Eye (tissue), 1 donor: ENCODE measurements at regions not wholly inside any gene's neighbourhood (a gene's known extent, or its start where the extent isn't known, plus 50 kb on each side); places are given as distances from the start of the nearest gene placed in this dataset.
"Not testable (repeated sequence)": the region's sequence is repeated elsewhere in the genome, so short reads cannot be mapped to it uniquely, and the experiment has no call there.

Experiments used
- DNase-seq: peaks from one replicate; pipeline ENCODE4 v3.0.0-alpha.2; 2015

DNA sequence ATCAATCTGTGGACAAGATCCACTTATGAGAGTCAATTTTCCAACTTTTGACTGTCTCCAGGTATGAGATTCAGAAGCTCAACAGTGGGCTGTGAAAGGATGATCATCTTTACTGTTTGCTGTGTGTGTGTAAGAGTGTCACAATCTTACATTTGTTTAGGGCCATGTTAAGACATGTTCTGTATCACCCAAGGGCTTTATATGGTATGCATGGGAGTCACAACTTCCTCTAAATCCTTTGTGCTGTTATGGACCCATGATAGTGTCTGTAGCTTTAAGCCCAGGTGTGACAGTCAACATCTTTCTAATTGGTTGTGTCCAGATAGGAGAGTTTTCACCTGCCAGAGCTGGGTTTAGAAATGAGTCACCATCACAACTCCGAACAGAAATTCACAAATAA is 70.2 kb downstream of the ZNF726 start:
- not testable (repeated sequence) for DNase-seq

DNA sequence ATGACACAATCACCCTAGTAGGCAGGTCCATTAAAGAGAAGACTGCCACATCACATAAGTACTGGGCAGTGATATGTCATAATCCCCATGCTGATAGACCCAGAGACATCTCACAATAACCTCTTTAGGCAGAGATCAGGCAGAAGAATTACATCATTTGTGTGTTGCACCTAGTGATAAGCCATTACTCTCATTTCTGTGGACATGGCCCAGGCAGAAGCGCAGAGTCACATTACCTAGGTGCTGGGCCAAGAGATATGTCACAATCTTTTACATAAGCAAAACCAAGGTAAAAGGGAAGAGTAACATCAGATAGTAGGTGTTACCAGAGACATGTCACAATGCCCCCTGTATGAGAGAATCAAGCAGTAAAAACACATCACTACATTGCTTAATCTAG is 71.9 kb downstream of the ZNF726 start:
- no peak for DNase-seq

DNA sequence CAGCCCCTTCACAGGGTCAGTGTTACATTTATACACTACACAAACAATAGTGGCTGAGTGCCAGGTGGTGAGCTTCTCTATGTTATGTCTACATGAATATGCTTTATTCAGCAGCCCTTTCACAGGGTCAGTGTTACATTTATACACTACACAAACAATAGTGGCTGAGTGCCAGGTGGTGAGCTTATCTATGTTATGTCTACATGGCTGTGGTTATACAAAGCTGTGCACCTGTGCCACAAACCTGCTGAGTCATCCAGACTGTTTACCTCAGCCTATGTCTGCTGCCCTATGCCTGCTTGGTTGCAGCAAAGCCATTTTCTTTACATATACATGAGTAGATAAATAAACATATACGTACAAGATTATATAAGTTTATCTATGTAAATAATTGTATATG is 76.5 kb downstream of the ZNF726 start:
- peak; percentile 2 for DNase-seq

DNA sequence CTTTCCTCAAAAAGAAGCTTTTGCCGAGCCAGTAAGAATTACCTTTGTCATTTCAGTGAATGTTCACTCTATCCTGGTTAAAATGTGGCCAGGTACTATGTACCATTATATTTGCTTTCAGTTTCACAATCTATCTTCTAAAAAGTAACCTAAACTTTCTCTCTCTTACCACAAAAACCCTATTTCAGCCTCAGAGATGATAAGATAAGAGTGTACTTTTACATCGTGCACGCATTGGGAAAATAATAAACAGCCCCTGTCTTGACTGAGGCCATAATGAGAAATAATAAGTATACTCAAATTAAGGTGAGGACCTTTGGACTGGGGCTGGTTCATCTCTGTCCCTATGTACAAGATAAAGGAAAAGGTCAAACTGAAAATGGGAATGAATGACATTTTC is 77.7 kb downstream of the ZNF726 start:
- DNase-seq: no peak

DNA sequence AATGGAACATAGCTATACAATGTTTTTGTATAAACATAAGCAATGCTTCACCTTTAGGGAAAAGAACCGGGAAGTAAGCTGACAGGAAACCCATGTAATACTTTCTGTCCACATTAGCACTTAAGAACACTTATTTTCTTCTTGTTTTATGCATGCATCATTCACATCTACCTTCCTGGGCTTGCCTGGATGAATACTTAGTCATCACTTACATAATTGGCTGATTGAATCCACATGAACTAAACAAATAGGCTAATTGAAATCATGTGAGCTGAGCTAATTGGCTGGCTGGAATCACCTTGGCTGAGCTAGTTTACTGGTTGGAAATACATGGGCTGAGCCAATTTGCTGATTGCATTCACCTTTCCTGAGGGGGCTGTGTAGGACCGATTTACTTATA is 78.8 kb downstream of the ZNF726 start:
- no peak for DNase-seq

DNA sequence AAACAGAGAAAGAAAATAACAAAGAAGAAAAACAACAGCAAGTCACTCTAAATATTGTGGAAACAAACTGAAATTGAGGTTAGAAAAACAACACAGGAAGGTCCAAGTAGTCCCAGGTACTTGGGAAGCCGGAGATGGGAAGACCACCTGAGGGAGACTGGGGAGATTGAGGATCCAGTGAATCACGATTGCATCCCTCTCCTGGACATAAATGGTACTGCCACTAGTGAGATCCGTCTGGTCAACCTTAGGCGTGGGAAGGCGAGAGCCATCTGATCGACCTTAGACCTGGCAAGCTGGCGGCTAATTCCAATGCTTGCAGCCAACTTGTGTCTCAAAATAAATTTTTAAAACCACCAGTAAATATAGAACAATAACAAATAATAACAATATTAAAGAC is 81.9 kb downstream of the ZNF726 start:
- no peak for DNase-seq

DNA sequence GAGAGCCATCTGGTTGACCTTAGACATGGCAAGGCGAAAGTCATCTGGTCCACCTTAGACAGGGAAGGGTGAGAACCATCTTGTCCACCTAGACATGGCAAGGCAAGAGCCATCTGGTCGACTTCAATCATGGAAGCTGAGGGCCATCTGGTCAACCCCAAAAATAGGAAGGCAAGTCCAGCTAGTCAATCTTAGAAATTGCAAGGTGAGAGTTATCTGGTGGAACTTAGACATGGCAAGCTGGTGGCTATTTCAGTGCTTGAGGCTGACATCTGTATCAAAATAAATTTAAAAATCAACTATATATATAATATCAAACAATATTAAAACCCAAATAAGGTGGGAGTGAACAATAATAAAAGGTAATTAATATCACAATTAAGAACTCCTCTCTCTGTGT is 83.9 kb downstream of the ZNF726 start:
- no peak for DNase-seq

DNA sequence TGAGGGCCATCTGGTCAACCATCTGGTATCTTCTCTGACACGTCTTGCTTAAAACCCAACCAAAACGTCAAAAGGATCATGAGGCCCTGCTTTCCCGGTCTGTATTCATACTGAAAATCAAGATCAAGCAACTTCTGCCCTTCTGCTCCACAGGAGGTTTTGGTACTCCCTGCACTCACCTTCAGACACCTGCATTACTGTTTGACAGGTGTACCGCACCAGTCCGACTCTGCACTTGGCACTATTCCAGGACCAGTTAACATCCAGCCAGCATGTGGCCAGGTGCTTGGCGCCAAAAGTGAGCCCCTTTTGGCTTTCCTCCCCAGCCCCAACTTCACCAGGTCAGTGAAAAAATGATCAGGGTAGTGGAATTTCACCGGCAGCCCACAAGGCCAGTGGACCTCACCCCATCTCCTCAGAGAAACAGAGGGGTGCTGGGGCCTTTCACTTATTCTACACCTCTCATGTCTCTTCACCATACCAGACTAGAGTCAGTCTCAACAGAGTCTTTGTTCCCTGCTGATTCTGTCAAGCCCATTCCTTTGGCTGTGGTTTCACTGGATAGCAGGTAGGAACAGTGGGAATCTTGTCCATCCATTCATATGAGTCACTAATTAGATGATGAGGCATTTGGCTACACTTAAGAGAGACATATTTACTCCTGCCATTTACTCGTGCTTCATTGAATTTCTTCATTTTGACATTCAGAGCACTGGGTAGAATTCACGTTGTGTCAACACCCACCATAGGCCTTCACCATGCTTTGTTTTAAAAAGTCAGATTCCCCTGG is 85.3 kb downstream of the ZNF726 start:
- DNase-seq: no peak

DNA sequence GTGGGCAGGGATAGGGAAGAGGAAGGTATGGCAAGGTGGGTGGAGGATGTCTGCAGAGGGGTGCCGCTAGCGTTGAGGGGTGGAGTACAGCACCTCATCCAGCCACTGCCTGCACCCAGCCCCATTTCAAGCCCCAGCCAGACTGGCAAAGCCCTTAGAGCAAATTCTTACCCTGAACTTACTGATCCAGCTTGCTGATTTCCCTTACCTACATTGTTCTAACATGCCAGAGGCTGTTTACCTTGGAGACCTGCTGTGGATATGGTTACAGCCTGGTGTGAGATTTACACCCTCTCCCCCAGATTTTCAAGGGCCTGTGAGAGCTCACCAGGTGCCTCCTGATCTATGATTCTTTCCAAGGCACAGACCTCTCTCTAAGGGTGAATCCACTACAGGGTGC is 86.0 kb downstream of the ZNF726 start:
- DNase-seq: no peak

DNA sequence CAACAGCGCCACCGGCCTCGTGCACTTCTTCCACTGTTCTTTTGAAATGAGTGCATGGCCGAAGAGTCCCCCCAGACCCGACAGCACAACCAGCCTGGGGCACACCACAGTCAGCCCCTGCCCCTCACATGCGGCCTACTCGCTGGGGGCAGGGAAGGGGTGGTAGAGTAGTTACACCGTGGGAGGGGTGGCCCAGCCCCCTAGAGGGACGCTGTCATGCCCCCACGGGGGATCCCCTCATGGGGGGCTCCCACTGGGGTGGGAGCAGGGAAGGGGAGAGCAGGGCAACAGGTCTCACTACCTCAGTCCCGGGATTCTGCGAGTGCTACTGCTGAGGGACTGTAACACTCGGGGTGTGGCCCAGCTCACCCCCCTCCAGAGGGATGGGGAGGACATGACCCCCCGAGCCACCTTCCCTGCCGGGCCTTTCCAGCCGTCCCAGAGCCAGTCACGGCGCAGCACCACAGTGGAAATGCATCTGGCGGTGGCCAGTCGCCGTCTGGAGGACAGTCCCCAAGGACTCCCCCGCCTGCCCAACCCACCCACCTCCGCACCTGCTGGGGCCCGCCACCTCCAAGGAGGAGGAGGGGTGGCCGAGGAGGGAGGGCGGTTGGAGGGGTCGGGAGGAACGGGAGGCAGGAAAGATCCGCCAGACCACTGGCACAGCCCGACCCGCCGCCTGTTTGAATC is 84.6 kb upstream of the ZNF254 start:
- DNase-seq: no peak

DNA sequence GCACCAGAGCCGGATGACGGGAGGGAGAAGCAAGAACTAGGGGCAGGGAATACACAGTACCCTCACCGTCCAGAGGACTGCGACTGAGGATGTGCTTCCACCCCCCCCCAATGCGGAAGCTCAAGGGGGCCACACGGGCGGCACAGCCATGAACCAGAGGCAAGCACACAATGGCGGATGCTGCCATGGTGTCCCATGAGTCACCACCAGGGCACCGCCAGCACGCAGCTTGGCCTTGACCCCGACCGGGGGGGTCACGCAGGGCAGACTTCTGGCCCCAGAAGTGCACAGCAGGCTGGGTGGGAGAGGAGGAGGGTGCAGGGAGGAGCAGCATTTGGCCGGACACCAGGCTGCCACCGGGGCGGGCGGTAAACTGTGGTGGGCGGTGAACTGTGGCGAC is 83.5 kb upstream of the ZNF254 start:
- no peak for DNase-seq

DNA sequence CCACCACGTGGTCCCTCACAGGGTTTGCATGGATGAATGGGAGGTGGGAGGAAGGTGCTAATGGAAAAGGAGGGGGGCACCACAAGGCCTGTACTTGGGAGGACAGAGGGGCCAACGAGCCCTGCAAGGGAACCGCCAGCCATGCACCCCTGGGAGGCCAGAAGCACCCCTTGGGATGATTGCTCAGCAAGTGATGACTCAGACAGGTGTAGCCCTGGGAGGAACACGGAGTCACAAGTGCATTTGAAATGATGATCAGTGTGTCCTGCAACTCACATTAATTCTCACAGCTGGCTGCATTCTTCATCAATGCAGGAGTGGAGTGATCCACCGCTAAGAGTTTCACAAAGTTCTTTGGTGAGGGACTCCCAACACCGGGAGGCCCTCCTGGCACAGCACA is 82.8 kb upstream of the ZNF254 start:
- no peak for DNase-seq

DNA sequence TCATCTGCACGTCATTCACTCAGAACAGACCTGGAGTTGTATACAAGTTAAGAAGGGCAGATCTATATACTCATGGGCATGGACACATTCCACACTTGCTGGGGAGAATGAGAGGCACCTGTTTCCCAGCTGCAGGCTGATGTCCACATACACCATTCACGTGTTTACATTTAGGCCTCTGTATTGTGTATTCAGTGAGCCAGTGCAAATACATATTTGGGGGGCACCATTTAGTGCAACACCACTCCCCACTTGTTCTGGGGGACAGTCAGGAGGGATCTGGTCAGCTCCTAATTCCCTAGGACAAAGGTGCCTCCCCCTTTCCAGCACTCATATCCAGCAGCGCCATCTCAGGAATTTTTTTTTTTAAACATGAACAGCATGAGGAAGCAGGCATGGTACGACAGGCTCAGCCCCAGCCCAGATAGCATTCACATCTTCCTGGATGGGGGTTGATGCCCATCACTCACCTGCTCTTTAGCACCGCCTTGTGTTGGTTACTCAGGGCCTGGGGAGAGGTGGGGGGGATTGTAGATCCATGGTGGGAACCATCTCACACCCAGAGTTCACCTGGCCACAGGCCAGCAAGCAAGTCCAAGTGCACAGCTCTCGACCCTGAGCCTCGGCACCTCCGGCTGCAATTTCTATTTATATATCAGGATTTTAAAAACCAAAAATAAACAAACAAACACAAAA is 56.9 kb upstream of the ZNF254 start:
- no peak for DNase-seq

DNA sequence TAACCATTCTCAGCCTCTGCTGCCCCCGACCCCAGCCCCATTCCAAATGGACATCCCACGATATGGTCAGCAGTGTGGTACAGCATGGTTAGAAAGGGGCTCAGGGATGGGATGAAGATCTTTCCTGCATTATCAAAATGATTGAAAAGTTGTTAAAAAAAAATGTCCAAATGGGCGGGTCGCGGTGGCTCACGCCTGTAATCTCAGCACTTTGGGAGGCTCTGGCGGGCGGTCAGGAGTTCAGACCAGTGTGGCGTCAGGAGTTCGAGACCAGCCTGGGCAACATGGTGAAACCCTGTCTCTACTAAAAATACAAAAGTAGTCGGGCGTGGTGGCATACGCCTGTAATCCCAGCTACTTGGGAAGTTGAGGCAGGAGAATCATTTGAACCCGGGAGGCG is 54.3 kb upstream of the ZNF254 start:
- DNase-seq: no peak

DNA sequence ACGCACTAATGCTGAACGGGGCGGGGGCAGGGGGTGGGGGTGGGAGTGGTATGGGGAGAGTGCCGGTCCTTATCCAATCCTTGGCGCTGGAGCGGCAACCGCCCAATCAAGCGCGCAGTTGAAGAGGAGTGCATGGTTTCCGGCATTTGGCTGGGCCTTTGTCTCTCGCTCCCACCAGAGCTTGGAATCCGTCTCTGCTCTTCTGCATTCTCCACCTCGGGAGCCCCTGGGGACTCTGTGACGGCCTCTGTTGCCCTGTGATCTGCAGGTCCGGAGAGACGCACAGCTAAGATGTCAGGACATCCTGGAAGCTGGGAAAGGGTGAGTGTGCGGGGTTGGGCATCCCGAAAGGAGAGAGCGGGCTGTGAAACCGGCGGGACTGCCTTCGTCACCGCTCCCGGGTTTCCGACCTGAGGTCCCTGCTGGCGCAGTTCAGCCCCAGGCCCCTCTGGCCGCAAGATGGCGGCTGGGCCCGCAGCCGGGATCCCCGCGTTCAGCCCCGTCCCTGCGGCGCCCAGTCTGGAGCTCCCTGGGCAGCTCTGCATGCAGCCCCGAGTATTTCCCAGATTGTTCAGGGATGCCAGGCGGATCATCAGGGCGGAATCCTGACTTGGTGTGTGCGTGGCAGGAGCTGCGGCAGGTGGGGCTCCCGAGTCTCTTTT is 53.6 kb upstream of the ZNF254 start:
- peak; percentile 97 for DNase-seq

DNA sequence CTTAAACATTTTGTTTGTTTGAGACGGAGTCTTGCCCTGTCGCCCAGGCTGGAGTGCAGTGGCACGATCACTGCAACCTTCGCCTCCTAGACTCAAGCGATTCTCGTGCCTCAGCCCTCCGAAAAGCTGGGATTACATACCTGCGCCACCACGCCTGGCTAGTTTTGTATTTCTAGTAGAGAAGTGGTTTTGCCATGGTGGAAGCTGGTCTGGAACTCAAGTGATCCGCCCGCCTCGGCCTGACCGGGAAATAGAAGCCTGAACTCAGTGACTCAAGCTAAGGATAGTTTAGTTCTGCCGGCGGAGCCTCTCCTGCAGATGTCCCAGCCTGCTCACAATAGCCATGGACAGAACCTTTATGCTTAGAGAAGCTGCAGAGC is 53.0 kb upstream of the ZNF254 start:
- no peak for DNase-seq

DNA sequence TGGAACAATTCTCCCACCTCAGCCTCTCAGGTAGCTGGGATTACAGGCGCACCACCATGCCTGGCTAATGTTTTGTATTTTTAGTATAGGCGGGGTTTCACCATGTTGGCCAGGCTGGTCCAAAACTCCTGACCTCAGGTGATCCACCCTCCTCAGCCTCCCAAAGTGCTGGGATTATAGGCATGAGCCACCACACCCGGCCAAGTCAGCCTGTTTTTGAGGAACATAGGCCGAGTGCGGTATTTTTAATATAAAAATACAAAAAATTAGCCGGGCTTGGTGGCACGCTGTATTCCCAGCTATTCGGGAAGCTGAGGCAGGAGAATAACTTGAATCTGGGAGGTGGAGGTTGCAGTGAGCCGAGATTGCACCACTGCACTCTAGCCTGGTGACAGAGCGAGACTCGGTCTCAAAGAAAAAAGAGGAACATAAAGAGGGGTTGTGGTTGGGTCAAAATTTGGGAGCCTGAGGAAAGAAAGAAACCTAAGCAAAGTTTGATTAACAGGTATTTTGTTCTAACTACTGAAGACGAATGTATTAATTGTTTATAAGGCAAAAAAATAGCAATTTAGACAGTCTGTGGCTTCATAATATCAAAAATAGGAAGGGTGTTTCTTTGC is 51.6 kb upstream of the ZNF254 start:
- DNase-seq: not testable (repeated sequence)
